ENCODE measurements at regions not wholly inside any gene's neighbourhood (a gene's known extent, or its start where the extent isn't known, plus 50 kb on each side); places are given as distances from the start of the nearest gene placed in this dataset.

- Mint-ChIP-seq H3K27me3 (ENCODE audit: low read depth) (no peaks in the 10 kb centered on the region), H3K4me3 (no peak overlapping the region), H3K36me3 (no peaks in the 10 kb centered on the region), H3K4me1 (peaks cover 8% of the 10 kb centered on the region), H3K9me3 (no peaks in the 10 kb centered on the region), H3K27ac (no peak overlapping the region)
- ATAC-seq (no peak), DNase-seq (ENCODE audit: low spot score) (no peak)
- TF ChIP-seq ESRRA (CRISPR knock-in tag; IDR thresholded peaks at IDR 0.05; ENCODE audit: borderline replicate concordance) (no peak), HMGA2 (CRISPR knock-in tag; IDR thresholded peaks at IDR 0.05) (no peak), SMAD4 (CRISPR knock-in tag; IDR thresholded peaks at IDR 0.05) (no peak), E2F4 (CRISPR knock-in tag; IDR thresholded peaks at IDR 0.05; ENCODE audit: borderline replicate concordance, low read depth) (no peak), NFYB (CRISPR knock-in tag; conservative IDR thresholded peaks at IDR 0.05; ENCODE audit: low read depth) (no peak), TCF7 (CRISPR knock-in tag; IDR thresholded peaks at IDR 0.05; ENCODE audit: low read depth) (no peak), KAT7 (CRISPR knock-in tag; IDR thresholded peaks at IDR 0.05; ENCODE audit: borderline replicate concordance) (no peak), MXD4 (CRISPR knock-in tag; IDR thresholded peaks at IDR 0.05; ENCODE audit: borderline replicate concordance) (no peak), PREB (CRISPR knock-in tag; IDR thresholded peaks at IDR 0.05; ENCODE audit: borderline replicate concordance) (no peak), ZNF232 (CRISPR knock-in tag; IDR thresholded peaks at IDR 0.05) (no peak), E2F5 (CRISPR knock-in tag; IDR thresholded peaks at IDR 0.05) (no peak)
- TF ChIP-seq, protein P1, sequence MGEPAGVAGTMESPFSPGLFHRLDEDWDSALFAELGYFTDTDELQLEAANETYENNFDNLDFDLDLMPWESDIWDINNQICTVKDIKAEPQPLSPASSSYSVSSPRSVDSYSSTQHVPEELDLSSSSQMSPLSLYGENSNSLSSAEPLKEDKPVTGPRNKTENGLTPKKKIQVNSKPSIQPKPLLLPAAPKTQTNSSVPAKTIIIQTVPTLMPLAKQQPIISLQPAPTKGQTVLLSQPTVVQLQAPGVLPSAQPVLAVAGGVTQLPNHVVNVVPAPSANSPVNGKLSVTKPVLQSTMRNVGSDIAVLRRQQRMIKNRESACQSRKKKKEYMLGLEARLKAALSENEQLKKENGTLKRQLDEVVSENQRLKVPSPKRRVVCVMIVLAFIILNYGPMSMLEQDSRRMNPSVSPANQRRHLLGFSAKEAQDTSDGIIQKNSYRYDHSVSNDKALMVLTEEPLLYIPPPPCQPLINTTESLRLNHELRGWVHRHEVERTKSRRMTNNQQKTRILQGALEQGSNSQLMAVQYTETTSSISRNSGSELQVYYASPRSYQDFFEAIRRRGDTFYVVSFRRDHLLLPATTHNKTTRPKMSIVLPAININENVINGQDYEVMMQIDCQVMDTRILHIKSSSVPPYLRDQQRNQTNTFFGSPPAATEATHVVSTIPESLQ (CRISPR knock-in tag; IDR thresholded peaks at IDR 0.05), result no peak
- TF ChIP-seq, protein P2, sequence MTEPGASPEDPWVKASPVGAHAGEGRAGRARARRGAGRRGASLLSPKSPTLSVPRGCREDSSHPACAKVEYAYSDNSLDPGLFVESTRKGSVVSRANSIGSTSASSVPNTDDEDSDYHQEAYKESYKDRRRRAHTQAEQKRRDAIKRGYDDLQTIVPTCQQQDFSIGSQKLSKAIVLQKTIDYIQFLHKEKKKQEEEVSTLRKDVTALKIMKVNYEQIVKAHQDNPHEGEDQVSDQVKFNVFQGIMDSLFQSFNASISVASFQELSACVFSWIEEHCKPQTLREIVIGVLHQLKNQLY (CRISPR knock-in tag; IDR thresholded peaks at IDR 0.05), result no peak
- TF ChIP-seq, protein P3, sequence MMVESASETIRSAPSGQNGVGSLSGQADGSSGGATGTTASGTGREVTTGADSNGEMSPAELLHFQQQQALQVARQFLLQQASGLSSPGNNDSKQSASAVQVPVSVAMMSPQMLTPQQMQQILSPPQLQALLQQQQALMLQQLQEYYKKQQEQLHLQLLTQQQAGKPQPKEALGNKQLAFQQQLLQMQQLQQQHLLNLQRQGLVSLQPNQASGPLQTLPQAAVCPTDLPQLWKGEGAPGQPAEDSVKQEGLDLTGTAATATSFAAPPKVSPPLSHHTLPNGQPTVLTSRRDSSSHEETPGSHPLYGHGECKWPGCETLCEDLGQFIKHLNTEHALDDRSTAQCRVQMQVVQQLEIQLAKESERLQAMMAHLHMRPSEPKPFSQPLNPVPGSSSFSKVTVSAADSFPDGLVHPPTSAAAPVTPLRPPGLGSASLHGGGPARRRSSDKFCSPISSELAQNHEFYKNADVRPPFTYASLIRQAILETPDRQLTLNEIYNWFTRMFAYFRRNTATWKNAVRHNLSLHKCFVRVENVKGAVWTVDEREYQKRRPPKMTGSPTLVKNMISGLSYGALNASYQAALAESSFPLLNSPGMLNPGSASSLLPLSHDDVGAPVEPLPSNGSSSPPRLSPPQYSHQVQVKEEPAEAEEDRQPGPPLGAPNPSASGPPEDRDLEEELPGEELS (CRISPR knock-in tag; IDR thresholded peaks at IDR 0.05), result no peak
- ChIA-PET CTCF (no interaction called here), POLR2A (no interaction called here)
Measured at GRCh38 chr5:117671551-117671950, 1096.9 kb upstream of the SEMA6A start.

GRCh38 chr5:117667105-117667504, 1092.5 kb upstream of the SEMA6A start:
- Mint-ChIP-seq H3K9me3 (peaks cover 14% of the 10 kb centered on the region), H3K4me3 (peak overlapping the region; percentile 45), H3K4me1 (peaks cover 27% of the 10 kb centered on the region), H3K27ac (peak overlapping the region; percentile 93), H3K36me3 (peaks cover 5% of the 10 kb centered on the region), H3K27me3 (ENCODE audit: low read depth) (no peaks in the 10 kb centered on the region)
- DNase-seq (ENCODE audit: low spot score) (peak; percentile 20), ATAC-seq (peak; percentile 72)
- ChIA-PET CTCF (interaction anchor here (1.2 kb wide), 1 partner anchor 212 kb away, joined by 5 read pairs; no protein-coding TSS in a partner anchor), POLR2A (interaction anchor here (0.5 kb wide), 1 partner anchor 1265 kb away, joined by 4 read pairs; no protein-coding TSS in a partner anchor)
- TF ChIP-seq TEAD1 (CRISPR knock-in tag; IDR thresholded peaks at IDR 0.05) (peak; percentile 31; the same call in 1 of the 2 replicates), MYBL2 (CRISPR knock-in tag; IDR thresholded peaks at IDR 0.05) (no peak)
